GM21529 (cell line): ENCODE measurements at regions not wholly inside any gene's neighbourhood (a gene's known extent, or its start where the extent isn't known, plus 50 kb on each side); places are given as distances from the start of the nearest gene placed in this dataset.
"Not testable (repeated sequence)": the region's sequence is repeated elsewhere in the genome, so short reads cannot be mapped to it uniquely, and the experiment has no call there.

Source experiments
- ATAC-seq: cut with Tn5 transposase; IDR thresholded peaks from one replicate; pipeline ENCODE4 v1.9.1; 2021; ENCODE audit not compliant: unreplicated experiment

GRCh38 chr11:97622795-97623194 is 1233.0 kb downstream of the JRKL start:
- no peak for ATAC-seq

GRCh38 chr11:97636741-97637140 is 1246.9 kb downstream of the JRKL start:
- ATAC-seq: not testable (repeated sequence)

- no peak for ATAC-seq
These were observed 1247.9 kb downstream of the JRKL start for GRCh38 chr11:97637701-97638100.

- ATAC-seq: no peak
These were observed 1248.9 kb downstream of the JRKL start for GRCh38 chr11:97638641-97639224.

- ATAC-seq: no peak
These were observed 1252.2 kb downstream of the JRKL start for GRCh38 chr11:97641988-97642387.

- no peak for ATAC-seq
These were observed 1255.9 kb downstream of the JRKL start for GRCh38 chr11:97645736-97646135.

GRCh38 chr11:97656356-97656755 is 1266.5 kb downstream of the JRKL start:
- ATAC-seq: no peak

- no peak for ATAC-seq
These were observed 1268.0 kb downstream of the JRKL start for GRCh38 chr11:97657852-97658251.

- no peak for ATAC-seq
These were observed 1277.2 kb downstream of the JRKL start for GRCh38 chr11:97667057-97667456.

- no peak for ATAC-seq
These were observed 1293.9 kb downstream of the JRKL start for GRCh38 chr11:97683733-97684132.

- no peak for ATAC-seq
These were observed 1295.0 kb downstream of the JRKL start for GRCh38 chr11:97684486-97685439.

GRCh38 chr11:97685695-97686094 is 1295.9 kb downstream of the JRKL start:
- no peak for ATAC-seq

GRCh38 chr11:97687111-97687510 is 1297.3 kb downstream of the JRKL start:
- no peak for ATAC-seq

- no peak for ATAC-seq
These were observed 1301.2 kb downstream of the JRKL start for GRCh38 chr11:97691061-97691460.

GRCh38 chr11:97702951-97703350 is 1313.1 kb downstream of the JRKL start:
- no peak for ATAC-seq

GRCh38 chr11:97703851-97704250 is 1314.0 kb downstream of the JRKL start:
- ATAC-seq: no peak

GRCh38 chr11:97705441-97705840 is 1315.3 kb upstream of the CNTN5 start:
- ATAC-seq: not testable (repeated sequence)

- ATAC-seq: no peak
These were observed 1302.8 kb upstream of the CNTN5 start for GRCh38 chr11:97717922-97718321.

- no peak for ATAC-seq
These were observed 1298.7 kb upstream of the CNTN5 start for GRCh38 chr11:97722065-97722464.

GRCh38 chr11:97722721-97723120 is 1298.0 kb upstream of the CNTN5 start:
- ATAC-seq: no peak

GRCh38 chr11:97729546-97730272 is 1291.0 kb upstream of the CNTN5 start:
- no peak for ATAC-seq
